SH-SY5Y (cell line): ENCODE measurements at regions not wholly inside any gene's neighbourhood (a gene's known extent, or its start where the extent isn't known, plus 50 kb on each side); places are given as distances from the start of the nearest gene placed in this dataset.

Experiments used
- GATA2 ChIP-seq: IDR thresholded peaks from 2 replicates; pipeline ENCODE4 v1.6.1; 2011; ENCODE audit warnings: mild to moderate bottlenecking, low read depth, low read length
- GATA3 ChIP-seq: IDR thresholded peaks from 2 replicates; pipeline ENCODE4 v1.6.1; 2011; ENCODE audit warnings: low read depth, mild to moderate bottlenecking, low read length, moderate library complexity

DNA sequence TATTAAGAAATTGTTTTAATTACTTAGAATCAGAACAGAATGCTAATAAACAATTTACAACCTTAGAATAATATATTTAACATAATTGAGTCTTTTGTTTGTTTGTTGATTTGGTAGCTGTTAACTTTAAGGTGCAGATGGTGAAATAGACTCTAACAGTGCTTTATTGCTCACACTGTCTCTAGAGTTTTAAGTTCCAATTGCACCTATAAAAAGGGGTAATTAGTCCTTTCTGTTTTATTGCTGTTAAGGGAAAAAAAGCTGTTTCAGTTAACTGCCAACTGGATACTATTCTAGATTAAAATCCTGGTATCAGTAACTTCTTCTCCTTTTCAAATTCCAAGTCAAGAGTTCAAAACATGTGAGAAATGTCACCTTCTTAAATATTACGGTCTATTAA lies 197.6 kb upstream of the TMPRSS15 start:
- TF ChIP-seq GATA2 (no peak), GATA3 (no peak)
